HG02571 (cell line): ENCODE measurements at regions not wholly inside any gene's neighbourhood (a gene's known extent, or its start where the extent isn't known, plus 50 kb on each side); places are given as distances from the start of the nearest gene placed in this dataset.
"Not testable (repeated sequence)": the region's sequence is repeated elsewhere in the genome, so short reads cannot be mapped to it uniquely, and the experiment has no call there.

Source experiments
- ATAC-seq: cut with Tn5 transposase; IDR thresholded peaks from one replicate; pipeline ENCODE4 v1.9.1; 2021; ENCODE audit warnings: mild to moderate bottlenecking, moderate library complexity; ENCODE audit not compliant: unreplicated experiment

GRCh38 chr2:52428224-52428623 is 1339.4 kb upstream of the CHAC2 start:
- no peak for ATAC-seq

GRCh38 chr2:52423655-52424054 is 1343.9 kb upstream of the CHAC2 start:
- no peak for ATAC-seq

GRCh38 chr2:52423111-52423510 is 1344.5 kb upstream of the CHAC2 start:
- no peak for ATAC-seq

GRCh38 chr2:52416340-52416739 is 1351.3 kb upstream of the CHAC2 start:
- no peak for ATAC-seq

- ATAC-seq, result no peak
Observed at GRCh38 chr2:52414561-52415295, 1352.9 kb upstream of the CHAC2 start.

GRCh38 chr2:52409308-52410118 is 1358.1 kb upstream of the CHAC2 start:
- ATAC-seq, result not testable (repeated sequence)

- no peak for ATAC-seq
Observed at GRCh38 chr2:52405980-52406379, 1361.6 kb upstream of the CHAC2 start.

- no peak for ATAC-seq
Observed at GRCh38 chr2:52404866-52405265, 1362.7 kb upstream of the CHAC2 start.

- no peak for ATAC-seq
Observed at GRCh38 chr2:52404046-52404445, 1363.6 kb upstream of the CHAC2 start.

GRCh38 chr2:52402128-52402527 is 1365.5 kb upstream of the CHAC2 start:
- no peak for ATAC-seq

- no peak for ATAC-seq
Observed at GRCh38 chr2:52396836-52397235, 1364.9 kb upstream of the NRXN1 start.

- no peak for ATAC-seq
Observed at GRCh38 chr2:52395912-52396311, 1364.0 kb upstream of the NRXN1 start.

- ATAC-seq, result no peak
Observed at GRCh38 chr2:52391621-52392020, 1359.7 kb upstream of the NRXN1 start.

- ATAC-seq, result no peak
Observed at GRCh38 chr2:52390651-52391050, 1358.7 kb upstream of the NRXN1 start.

- ATAC-seq, result no peak
Observed at GRCh38 chr2:52387937-52388590, 1356.1 kb upstream of the NRXN1 start.

- ATAC-seq, result no peak
Observed at GRCh38 chr2:52386433-52387030, 1354.6 kb upstream of the NRXN1 start.

- no peak for ATAC-seq
Observed at GRCh38 chr2:52383541-52383940, 1351.6 kb upstream of the NRXN1 start.

GRCh38 chr2:52369178-52369577 is 1337.2 kb upstream of the NRXN1 start:
- ATAC-seq, result no peak

- ATAC-seq, result no peak
Observed at GRCh38 chr2:52368141-52368540, 1336.2 kb upstream of the NRXN1 start.

- ATAC-seq, result no peak
Observed at GRCh38 chr2:52365946-52366345, 1334.0 kb upstream of the NRXN1 start.

- no peak for ATAC-seq
Observed at GRCh38 chr2:52356556-52356955, 1324.6 kb upstream of the NRXN1 start.
